Mesodermal cell (in vitro differentiated cells): ENCODE measurements at regions not wholly inside any gene's neighbourhood (a gene's known extent, or its start where the extent isn't known, plus 50 kb on each side); places are given as distances from the start of the nearest gene placed in this dataset.

Experiments
- H3K27ac ChIP-seq: 2 replicates; pipeline ENCODE4 v1.7.0; 2013; ENCODE audit warnings: mild to moderate bottlenecking, low read depth, low read length, moderate library complexity; ENCODE audit not compliant: severe bottlenecking
- H3K36me3 ChIP-seq: 2 replicates; pipeline ENCODE4 v1.7.1; 2013; ENCODE audit warnings: mild to moderate bottlenecking, low read length, moderate library complexity; ENCODE audit not compliant: control insufficient read depth, insufficient read depth
- H3K4me1 ChIP-seq: one replicate; pipeline ENCODE4 v1.7.1; 2013; ENCODE audit warnings: mild to moderate bottlenecking, low read length; ENCODE audit not compliant: insufficient read depth, control insufficient read depth, poor library complexity, severe bottlenecking
- H3K4me3 ChIP-seq: 2 replicates; pipeline ENCODE4 v1.7.0; 2013; ENCODE audit warnings: low read length, control low read depth, mild to moderate bottlenecking; ENCODE audit not compliant: insufficient read depth, poor library complexity, severe bottlenecking; ENCODE audit errors: extremely low read depth
- H3K9me3 ChIP-seq: 2 replicates; pipeline ENCODE4 v1.7.1; 2013; ENCODE audit warnings: mild to moderate bottlenecking, low read length, moderate library complexity; ENCODE audit not compliant: control insufficient read depth
- WGBS, 2 experiments: methylation state at CpG; one replicate each; pipeline ENCODE4 v1.1.5; 2013; ENCODE audit warnings: missing lambda C conversion rate in 2 of 2; ENCODE audit not compliant: insufficient coverage in 2 of 2; 5-methylcytosine and 5-hydroxymethylcytosine counted together

- 89 to 100% methylated on average over 3 of the region's 5 CpGs for WGBS, 2 experiments
- Histone ChIP-seq H3K36me3 (no peaks in the 10 kb centered on the region), H3K9me3 (no peaks in the 10 kb centered on the region), H3K4me3 (no peak overlapping the region), H3K4me1 (no peaks in the 10 kb centered on the region), H3K27ac (no peak overlapping the region)
Observed at GRCh38 chr13:27327633-27328032, 57.0 kb downstream of the RASL11A start.

- no peaks in the 10 kb centered on the region for H3K4me1 ChIP-seq
- no peaks in the 10 kb centered on the region for H3K9me3 ChIP-seq
- H3K4me3 ChIP-seq: no peak overlapping the region
- no peak overlapping the region for H3K27ac ChIP-seq
- no peaks in the 10 kb centered on the region for H3K36me3 ChIP-seq
- WGBS, 2 experiments: 84 to 90% methylated on average over 5 of the region's 5 CpGs
Observed at GRCh38 chr13:27329210-27329609, 58.6 kb downstream of the RASL11A start.

- Histone ChIP-seq H3K36me3 (no peaks in the 10 kb centered on the region), H3K4me3 (no peak overlapping the region), H3K27ac (no peak overlapping the region), H3K4me1 (peaks cover 7% of the 10 kb centered on the region), H3K9me3 (no peaks in the 10 kb centered on the region)
- 80 to 95% methylated on average over 6 to 9 of the region's 13 CpGs for WGBS, 2 experiments
Observed at GRCh38 chr13:27334774-27335435, 64.3 kb downstream of the RASL11A start.

- Histone ChIP-seq H3K36me3 (no peaks in the 10 kb centered on the region), H3K4me1 (peaks cover 7% of the 10 kb centered on the region), H3K9me3 (no peaks in the 10 kb centered on the region), H3K27ac (no peak overlapping the region), H3K4me3 (no peak overlapping the region)
- 23 to 41% methylated on average over 3 to 5 of the region's 6 CpGs for WGBS, 2 experiments
Observed at GRCh38 chr13:27336014-27336673, 65.5 kb downstream of the RASL11A start.

GRCh38 chr13:27338207-27338606 lies 67.6 kb downstream of the RASL11A start:
- Histone ChIP-seq H3K27ac (no peak overlapping the region), H3K9me3 (no peaks in the 10 kb centered on the region), H3K4me3 (no peak overlapping the region), H3K36me3 (no peaks in the 10 kb centered on the region), H3K4me1 (peaks cover 7% of the 10 kb centered on the region)
- WGBS, 2 experiments: 92 to 100% methylated on average over 1 of the region's 1 CpG

GRCh38 chr13:27338816-27339215 lies 68.2 kb downstream of the RASL11A start:
- H3K9me3 ChIP-seq: no peaks in the 10 kb centered on the region
- H3K36me3 ChIP-seq: no peaks in the 10 kb centered on the region
- H3K4me1 ChIP-seq: peaks cover 7% of the 10 kb centered on the region
- no peak overlapping the region for H3K27ac ChIP-seq
- 90% methylated on average over 2 of the region's 8 CpGs; no CpG with 5 or more reads in 1 of the 2 experiments for WGBS, 2 experiments
- no peak overlapping the region for H3K4me3 ChIP-seq

- WGBS, 2 experiments: 17 to 38% methylated on average over 2 of the region's 6 CpGs
- Histone ChIP-seq H3K36me3 (no peaks in the 10 kb centered on the region), H3K27ac (no peak overlapping the region), H3K4me3 (no peak overlapping the region), H3K9me3 (no peaks in the 10 kb centered on the region), H3K4me1 (peaks cover 7% of the 10 kb centered on the region)
Observed at GRCh38 chr13:27339299-27339698, 68.7 kb downstream of the RASL11A start.

GRCh38 chr13:27341616-27342015 lies 71.0 kb downstream of the RASL11A start:
- WGBS, 2 experiments: 100% methylated on average over 3 of the region's 6 CpGs; no CpG with 5 or more reads in 1 of the 2 experiments
- H3K4me3 ChIP-seq: no peak overlapping the region
- H3K9me3 ChIP-seq: no peaks in the 10 kb centered on the region
- H3K36me3 ChIP-seq: no peaks in the 10 kb centered on the region
- no peaks in the 10 kb centered on the region for H3K4me1 ChIP-seq
- H3K27ac ChIP-seq: no peak overlapping the region

- Histone ChIP-seq H3K4me1 (no peaks in the 10 kb centered on the region), H3K27ac (no peak overlapping the region), H3K36me3 (no peaks in the 10 kb centered on the region), H3K9me3 (no peaks in the 10 kb centered on the region), H3K4me3 (no peak overlapping the region)
- WGBS, 2 experiments: 60 to 87% methylated on average over 8 to 10 of the region's 13 CpGs
Observed at GRCh38 chr13:27347211-27347772, 76.7 kb downstream of the RASL11A start.

GRCh38 chr13:27348461-27348860 lies 76.0 kb upstream of the GTF3A start:
- Histone ChIP-seq H3K4me1 (peaks cover 9% of the 10 kb centered on the region), H3K36me3 (no peaks in the 10 kb centered on the region), H3K27ac (no peak overlapping the region), H3K9me3 (no peaks in the 10 kb centered on the region), H3K4me3 (no peak overlapping the region)
- WGBS, 2 experiments: 77 to 81% methylated on average over 4 to 6 of the region's 6 CpGs

GRCh38 chr13:27349458-27349857 lies 75.0 kb upstream of the GTF3A start:
- H3K9me3 ChIP-seq: no peaks in the 10 kb centered on the region
- no peak overlapping the region for H3K27ac ChIP-seq
- peaks cover 17% of the 10 kb centered on the region for H3K4me1 ChIP-seq
- 79 to 88% methylated on average over 3 of the region's 3 CpGs for WGBS, 2 experiments
- no peaks in the 10 kb centered on the region for H3K36me3 ChIP-seq
- H3K4me3 ChIP-seq: no peak overlapping the region
